HEK293 (cell line): ENCODE measurements at regions not wholly inside any gene's neighbourhood (a gene's known extent, or its start where the extent isn't known, plus 50 kb on each side); places are given as distances from the start of the nearest gene placed in this dataset.

Source experiments
- CTCF ChIA-PET: fragments of 350-600 bp; formaldehyde crosslinking; extraction: SDS; loops from one replicate; lab custom pipeline; 2021; ENCODE audit warnings: antibody characterized with exemption; lab: Yijun Ruan, JAX
- POLR2A ChIA-PET: fragments of 300-600 bp; formaldehyde crosslinking; extraction: SDS; loops from one replicate; lab custom pipeline; 2020; ENCODE audit warnings: antibody characterized with exemption, inconsistent platforms; lab: Yijun Ruan, JAX
- H3K27ac ChIP-seq: fragments of 200-500 bp; sonication (Bioruptor generic); 2 replicates; pipeline ENCODE4 v1.5.1; 2014; ENCODE audit warnings: low read depth, low read length, control low read depth, inconsistent platforms; ENCODE audit errors: extremely low read depth
- H3K36me3 ChIP-seq, 2 experiments: fragments of 200-500 bp in 1 of 2; sonication (Bioruptor generic) in 1 of 2; 1 replicate in 1 of 2; 2 replicates in 1 of 2; pipeline ENCODE4 v1.5.1; 2014 to 2017; ENCODE audit warnings: inconsistent platforms in 2 of 2, low read length in 2 of 2; ENCODE audit not compliant: control insufficient read depth in 2 of 2, insufficient read depth in 1 of 2
- H3K4me1 ChIP-seq: fragments of 200-500 bp; sonication (Bioruptor generic); 2 replicates; pipeline ENCODE4 v1.5.1; 2014; ENCODE audit warnings: mild to moderate bottlenecking, low read length, inconsistent platforms; ENCODE audit not compliant: control insufficient read depth, insufficient read depth
- H3K4me3 ChIP-seq: 2 replicates; pipeline ENCODE4 v1.5.1; 2011; ENCODE audit warnings: low read depth, mild to moderate bottlenecking, control low read depth, low read length, moderate library complexity
- H3K9me3 ChIP-seq: fragments of 200-500 bp; sonication (Bioruptor generic); 2 replicates; pipeline ENCODE4 v1.5.1; 2014; ENCODE audit warnings: low read depth, low read length, inconsistent platforms; ENCODE audit not compliant: control insufficient read depth, insufficient read depth
- YY1 ChIP-seq: fragments of 450-650 bp; formaldehyde crosslinking; IDR thresholded peaks from 2 replicates; pipeline ENCODE4 v1.5.1; 2018; ENCODE audit warnings: missing biosample characterization, missing genetic modification characterization
- ZBTB8A ChIP-seq: fragments of 450-650 bp; formaldehyde crosslinking; IDR thresholded peaks from 2 replicates; pipeline ENCODE4 v1.5.1; 2016; ENCODE audit warnings: missing biosample characterization, missing genetic modification characterization
- ZIC2 ChIP-seq: fragments of 450-650 bp; formaldehyde crosslinking; IDR thresholded peaks from 2 replicates; pipeline ENCODE4 v1.5.1; 2016; ENCODE audit warnings: missing biosample characterization, missing genetic modification characterization
- ZNF10 ChIP-seq: fragments of 450-650 bp; formaldehyde crosslinking; IDR thresholded peaks from 2 replicates; pipeline ENCODE4 v1.5.1; 2017; ENCODE audit warnings: missing biosample characterization, missing genetic modification characterization
- ZNF121 ChIP-seq: fragments of 450-650 bp; formaldehyde crosslinking; IDR thresholded peaks from 2 replicates; pipeline ENCODE4 v1.5.1; 2016; ENCODE audit warnings: missing biosample characterization, missing genetic modification characterization
- ZNF184 ChIP-seq: fragments of 450-650 bp; IDR thresholded peaks from 2 replicates; pipeline ENCODE4 v1.5.1; 2018; ENCODE audit warnings: missing biosample characterization, mild to moderate bottlenecking, missing genetic modification characterization
- ZNF223 ChIP-seq: fragments of 450-650 bp; formaldehyde crosslinking; IDR thresholded peaks from 2 replicates; pipeline ENCODE4 v1.5.1; 2016; ENCODE audit warnings: missing biosample characterization, missing genetic modification characterization
- ZNF248 ChIP-seq: fragments of 450-650 bp; formaldehyde crosslinking; IDR thresholded peaks from 2 replicates; pipeline ENCODE4 v1.5.1; 2017; ENCODE audit warnings: missing biosample characterization, missing genetic modification characterization
- ZNF335 ChIP-seq: fragments of 450-650 bp; formaldehyde crosslinking; conservative IDR thresholded peaks from 2 replicates; pipeline ENCODE4 v1.5.1; 2016; ENCODE audit warnings: missing biosample characterization, missing genetic modification characterization
- ZNF366 ChIP-seq: fragments of 450-650 bp; formaldehyde crosslinking; conservative IDR thresholded peaks from 2 replicates; pipeline ENCODE4 v1.5.1; 2016; ENCODE audit warnings: missing biosample characterization, missing genetic modification characterization
- ZNF394 ChIP-seq: fragments of 450-650 bp; formaldehyde crosslinking; IDR thresholded peaks from 2 replicates; pipeline ENCODE4 v1.5.1; 2016; ENCODE audit warnings: missing biosample characterization, missing genetic modification characterization, mild to moderate bottlenecking, moderate library complexity, borderline replicate concordance
- ZNF501 ChIP-seq: fragments of 450-650 bp; formaldehyde crosslinking; IDR thresholded peaks from 2 replicates; pipeline ENCODE4 v1.5.1; 2016; ENCODE audit warnings: missing biosample characterization, missing genetic modification characterization
- ZNF510 ChIP-seq: fragments of 450-650 bp; formaldehyde crosslinking; IDR thresholded peaks from 2 replicates; pipeline ENCODE4 v1.5.1; 2018; ENCODE audit warnings: mild to moderate bottlenecking, missing genetic modification characterization, missing biosample characterization; ENCODE audit not compliant: insufficient replicate concordance
- ZNF555 ChIP-seq: fragments of 450-650 bp; formaldehyde crosslinking; conservative IDR thresholded peaks from 2 replicates; pipeline ENCODE4 v1.5.1; 2017; ENCODE audit warnings: missing biosample characterization, mild to moderate bottlenecking, missing genetic modification characterization, inconsistent platforms
- ZNF623 ChIP-seq: fragments of 450-650 bp; formaldehyde crosslinking; IDR thresholded peaks from 2 replicates; pipeline ENCODE4 v1.5.1; 2016; ENCODE audit warnings: missing biosample characterization, missing genetic modification characterization
- ZNF785 ChIP-seq: fragments of 450-650 bp; formaldehyde crosslinking; IDR thresholded peaks from 2 replicates; pipeline ENCODE4 v1.5.1; 2016; ENCODE audit warnings: missing biosample characterization, missing genetic modification characterization
- ZSCAN30 ChIP-seq: fragments of 450-650 bp; IDR thresholded peaks from 2 replicates; pipeline ENCODE4 v1.5.1; 2018; ENCODE audit warnings: missing biosample characterization, mild to moderate bottlenecking, missing genetic modification characterization, moderate library complexity
- TF ChIP-seq, protein P1 (sequence below): fragments of 450-650 bp; formaldehyde crosslinking; IDR thresholded peaks from 2 replicates; pipeline ENCODE4 v1.5.1; 2016; ENCODE audit warnings: missing biosample characterization, missing genetic modification characterization
- TF ChIP-seq, protein P2 (sequence below): fragments of 450-650 bp; formaldehyde crosslinking; IDR thresholded peaks from 2 replicates; pipeline ENCODE4 v1.5.1; 2017; ENCODE audit warnings: missing biosample characterization, missing genetic modification characterization
- TF ChIP-seq, protein P3 (sequence below): fragments of 450-650 bp; formaldehyde crosslinking; IDR thresholded peaks from 2 replicates; pipeline ENCODE4 v1.5.1; 2017; ENCODE audit warnings: missing biosample characterization, missing genetic modification characterization
- TF ChIP-seq, protein P4 (sequence below): fragments of 450-650 bp; formaldehyde crosslinking; IDR thresholded peaks from 2 replicates; pipeline ENCODE4 v1.5.1; 2016; ENCODE audit warnings: missing biosample characterization, missing genetic modification characterization

DNA sequence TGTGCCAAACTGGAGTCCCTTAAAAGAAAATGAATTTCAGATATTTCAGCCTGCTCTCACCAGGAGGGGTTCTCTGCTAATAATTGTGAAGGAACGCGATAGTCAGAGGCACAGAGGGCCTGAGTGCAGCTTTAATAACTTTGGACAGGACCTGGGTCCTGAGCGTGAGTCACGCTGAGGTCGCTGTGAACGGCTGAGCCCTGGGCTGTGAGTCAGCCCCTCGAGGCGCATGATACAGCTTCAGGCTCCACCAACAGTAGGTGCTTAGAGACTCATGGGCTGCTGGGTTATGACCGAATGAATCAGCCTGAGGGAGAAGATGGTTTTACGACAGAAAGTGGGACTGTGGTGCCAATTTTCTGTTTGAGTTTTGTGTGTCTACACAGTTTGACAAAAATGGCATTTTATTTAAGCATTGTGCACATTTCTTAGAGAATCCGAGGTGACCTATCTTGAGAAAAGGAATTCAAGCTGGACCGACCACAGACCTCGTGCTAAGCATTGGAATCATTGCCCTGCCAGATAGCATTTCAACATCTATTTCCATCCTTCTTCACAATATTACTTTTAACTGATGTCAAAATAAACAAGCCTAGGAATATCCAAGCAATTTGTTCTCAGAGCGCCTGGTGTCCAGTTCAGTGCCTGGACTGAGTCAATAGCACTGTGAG, 183.0 kb downstream of the THBS2 start:
- Histone ChIP-seq H3K9me3 (no peaks in the 10 kb centered on the region), H3K27ac (no peak overlapping the region), H3K4me1 (no peaks in the 10 kb centered on the region), H3K4me3 (no peak overlapping the region), H3K36me3 (no peaks in the 10 kb centered on the region)
- POLR2A ChIA-PET = interaction anchor here (0.8 kb wide), 1 partner anchor 143 kb away, joined by 3 read pairs; no protein-coding TSS in a partner anchor
- CTCF ChIA-PET = no interaction called here
- TF ChIP-seq ZSCAN30 (tag by site-specific recombination) (no peak), ZNF10 (tag by site-specific recombination) (no peak), ZNF623 (tag by site-specific recombination) (no peak), ZNF223 (tag by site-specific recombination) (no peak), ZBTB8A (tag by site-specific recombination) (no peak), ZNF184 (tag by site-specific recombination) (0 out of 2 replicates have a peak, but pooled peaks have one; percentile 62), ZNF335 (tag by site-specific recombination) (peak; percentile 47), ZIC2 (tag by site-specific recombination) (peak; percentile 20; the same call in 1 of the 2 replicates)
- TF ChIP-seq, protein P1, sequence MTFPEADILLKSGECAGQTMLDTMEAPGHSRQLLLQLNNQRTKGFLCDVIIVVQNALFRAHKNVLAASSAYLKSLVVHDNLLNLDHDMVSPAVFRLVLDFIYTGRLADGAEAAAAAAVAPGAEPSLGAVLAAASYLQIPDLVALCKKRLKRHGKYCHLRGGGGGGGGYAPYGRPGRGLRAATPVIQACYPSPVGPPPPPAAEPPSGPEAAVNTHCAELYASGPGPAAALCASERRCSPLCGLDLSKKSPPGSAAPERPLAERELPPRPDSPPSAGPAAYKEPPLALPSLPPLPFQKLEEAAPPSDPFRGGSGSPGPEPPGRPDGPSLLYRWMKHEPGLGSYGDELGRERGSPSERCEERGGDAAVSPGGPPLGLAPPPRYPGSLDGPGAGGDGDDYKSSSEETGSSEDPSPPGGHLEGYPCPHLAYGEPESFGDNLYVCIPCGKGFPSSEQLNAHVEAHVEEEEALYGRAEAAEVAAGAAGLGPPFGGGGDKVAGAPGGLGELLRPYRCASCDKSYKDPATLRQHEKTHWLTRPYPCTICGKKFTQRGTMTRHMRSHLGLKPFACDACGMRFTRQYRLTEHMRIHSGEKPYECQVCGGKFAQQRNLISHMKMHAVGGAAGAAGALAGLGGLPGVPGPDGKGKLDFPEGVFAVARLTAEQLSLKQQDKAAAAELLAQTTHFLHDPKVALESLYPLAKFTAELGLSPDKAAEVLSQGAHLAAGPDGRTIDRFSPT = peak; percentile 80
- TF ChIP-seq, protein P2, sequence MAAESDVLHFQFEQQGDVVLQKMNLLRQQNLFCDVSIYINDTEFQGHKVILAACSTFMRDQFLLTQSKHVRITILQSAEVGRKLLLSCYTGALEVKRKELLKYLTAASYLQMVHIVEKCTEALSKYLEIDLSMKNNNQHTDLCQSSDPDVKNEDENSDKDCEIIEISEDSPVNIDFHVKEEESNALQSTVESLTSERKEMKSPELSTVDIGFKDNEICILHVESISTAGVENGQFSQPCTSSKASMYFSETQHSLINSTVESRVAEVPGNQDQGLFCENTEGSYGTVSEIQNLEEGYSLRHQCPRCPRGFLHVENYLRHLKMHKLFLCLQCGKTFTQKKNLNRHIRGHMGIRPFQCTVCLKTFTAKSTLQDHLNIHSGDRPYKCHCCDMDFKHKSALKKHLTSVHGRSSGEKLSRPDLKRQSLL (tag by site-specific recombination) = no peak

DNA sequence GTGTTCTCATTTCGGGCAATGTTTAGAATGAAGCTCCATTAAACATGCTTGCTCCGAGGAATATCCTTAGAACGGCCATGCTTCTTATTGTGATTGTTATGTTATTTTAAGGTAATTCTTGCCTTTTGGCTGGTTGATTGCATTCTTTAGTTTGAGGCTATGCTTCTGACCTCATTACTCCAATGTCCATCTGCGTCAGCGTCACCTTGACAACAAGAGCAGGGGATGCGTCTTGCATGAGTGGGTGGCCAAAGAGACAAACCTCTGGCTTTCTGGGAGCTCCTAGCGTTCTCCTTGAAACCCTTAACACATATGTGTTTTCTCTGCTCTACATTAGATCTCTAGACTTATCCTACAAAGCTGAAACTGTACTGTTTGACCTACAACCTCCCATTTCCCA, 184.3 kb downstream of the THBS2 start:
- Histone ChIP-seq H3K36me3 (no peaks in the 10 kb centered on the region), H3K9me3 (no peaks in the 10 kb centered on the region), H3K4me1 (no peaks in the 10 kb centered on the region), H3K4me3 (no peak overlapping the region), H3K27ac (no peak overlapping the region)
- ChIA-PET CTCF (interaction anchor here (0.6 kb wide), 1 partner anchor 171 kb away, joined by 3 read pairs; no protein-coding TSS in a partner anchor), POLR2A (no interaction called here)
- no peak for TF ChIP-seq ZNF501 (tag by site-specific recombination)

- ChIA-PET POLR2A (no interaction called here), CTCF (no interaction called here)
- Histone ChIP-seq H3K4me3 (no peak overlapping the region), H3K4me1 (no peaks in the 10 kb centered on the region), H3K36me3 (no peaks in the 10 kb centered on the region), H3K9me3 (no peaks in the 10 kb centered on the region), H3K27ac (no peak overlapping the region)
- TF ChIP-seq, protein P3, sequence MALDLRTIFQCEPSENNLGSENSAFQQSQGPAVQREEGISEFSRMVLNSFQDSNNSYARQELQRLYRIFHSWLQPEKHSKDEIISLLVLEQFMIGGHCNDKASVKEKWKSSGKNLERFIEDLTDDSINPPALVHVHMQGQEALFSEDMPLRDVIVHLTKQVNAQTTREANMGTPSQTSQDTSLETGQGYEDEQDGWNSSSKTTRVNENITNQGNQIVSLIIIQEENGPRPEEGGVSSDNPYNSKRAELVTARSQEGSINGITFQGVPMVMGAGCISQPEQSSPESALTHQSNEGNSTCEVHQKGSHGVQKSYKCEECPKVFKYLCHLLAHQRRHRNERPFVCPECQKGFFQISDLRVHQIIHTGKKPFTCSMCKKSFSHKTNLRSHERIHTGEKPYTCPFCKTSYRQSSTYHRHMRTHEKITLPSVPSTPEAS (tag by site-specific recombination) = no peak
- TF ChIP-seq ZNF510 (tag by site-specific recombination) = no peak
- no peak for TF ChIP-seq ZNF248 (tag by site-specific recombination)
- TF ChIP-seq ZNF394 (tag by site-specific recombination) = no peak
- TF ChIP-seq ZNF555 (tag by site-specific recombination) = no peak
- TF ChIP-seq ZNF366 (tag by site-specific recombination) = no peak
- TF ChIP-seq, protein P4, sequence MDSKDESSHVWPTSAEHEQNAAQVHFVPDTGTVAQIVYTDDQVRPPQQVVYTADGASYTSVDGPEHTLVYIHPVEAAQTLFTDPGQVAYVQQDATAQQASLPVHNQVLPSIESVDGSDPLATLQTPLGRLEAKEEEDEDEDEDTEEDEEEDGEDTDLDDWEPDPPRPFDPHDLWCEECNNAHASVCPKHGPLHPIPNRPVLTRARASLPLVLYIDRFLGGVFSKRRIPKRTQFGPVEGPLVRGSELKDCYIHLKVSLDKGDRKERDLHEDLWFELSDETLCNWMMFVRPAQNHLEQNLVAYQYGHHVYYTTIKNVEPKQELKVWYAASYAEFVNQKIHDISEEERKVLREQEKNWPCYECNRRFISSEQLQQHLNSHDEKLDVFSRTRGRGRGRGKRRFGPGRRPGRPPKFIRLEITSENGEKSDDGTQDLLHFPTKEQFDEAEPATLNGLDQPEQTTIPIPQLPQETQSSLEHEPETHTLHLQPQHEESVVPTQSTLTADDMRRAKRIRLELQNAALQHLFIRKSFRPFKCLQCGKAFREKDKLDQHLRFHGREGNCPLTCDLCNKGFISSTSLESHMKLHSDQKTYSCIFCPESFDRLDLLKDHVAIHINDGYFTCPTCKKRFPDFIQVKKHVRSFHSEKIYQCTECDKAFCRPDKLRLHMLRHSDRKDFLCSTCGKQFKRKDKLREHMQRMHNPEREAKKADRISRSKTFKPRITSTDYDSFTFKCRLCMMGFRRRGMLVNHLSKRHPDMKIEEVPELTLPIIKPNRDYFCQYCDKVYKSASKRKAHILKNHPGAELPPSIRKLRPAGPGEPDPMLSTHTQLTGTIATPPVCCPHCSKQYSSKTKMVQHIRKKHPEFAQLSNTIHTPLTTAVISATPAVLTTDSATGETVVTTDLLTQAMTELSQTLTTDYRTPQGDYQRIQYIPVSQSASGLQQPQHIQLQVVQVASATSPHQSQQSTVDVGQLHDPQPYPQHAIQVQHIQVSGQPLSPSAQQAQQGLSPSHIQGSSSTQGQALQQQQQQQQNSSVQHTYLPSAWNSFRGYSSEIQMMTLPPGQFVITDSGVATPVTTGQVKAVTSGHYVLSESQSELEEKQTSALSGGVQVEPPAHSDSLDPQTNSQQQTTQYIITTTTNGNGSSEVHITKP (tag by site-specific recombination) = no peak
- no peak for TF ChIP-seq ZNF121 (tag by site-specific recombination)
- no peak for TF ChIP-seq ZNF785 (tag by site-specific recombination)
- TF ChIP-seq YY1 (tag by site-specific recombination) = no peak
Observed at GRCh38 chr6:169064194-169064593, 189.5 kb downstream of the THBS2 start.
